Parathyroid adenoma (tissue), 2 donors: ENCODE measurements at regions not wholly inside any gene's neighbourhood (a gene's known extent, or its start where the extent isn't known, plus 50 kb on each side); places are given as distances from the start of the nearest gene placed in this dataset.

Experiments
- H2AFZ ChIP-seq: fragments of 300-600 bp; sonication (generic); one replicate; pipeline ENCODE4 v1.7.0; 2017; ENCODE audit warnings: antibody characterized with exemption, mild to moderate bottlenecking
- H3K27ac ChIP-seq: fragments of 300-600 bp; sonication (generic); one replicate; pipeline ENCODE4 v1.7.0; 2017
- H3K27me3 ChIP-seq: fragments of 300-600 bp; sonication (generic); one replicate; pipeline ENCODE4 v1.7.0; 2017; ENCODE audit warnings: low read length; ENCODE audit not compliant: control insufficient read depth, insufficient read depth
- H3K36me3 ChIP-seq: fragments of 300-600 bp; sonication (generic); one replicate; pipeline ENCODE4 v1.7.0; 2017; ENCODE audit warnings: low read length; ENCODE audit not compliant: control insufficient read depth, insufficient read depth
- H3K4me1 ChIP-seq: fragments of 300-600 bp; sonication (generic); one replicate; pipeline ENCODE4 v1.7.0; 2017; ENCODE audit warnings: control low read depth
- H3K4me2 ChIP-seq: fragments of 300-600 bp; sonication (generic); one replicate; pipeline ENCODE4 v1.7.0; 2017; ENCODE audit warnings: low read length
- H3K4me3 ChIP-seq: fragments of 300-600 bp; sonication (generic); one replicate; pipeline ENCODE4 v1.7.0; 2017; ENCODE audit warnings: low read depth, low read length
- H3K79me2 ChIP-seq: fragments of 300-600 bp; sonication (generic); one replicate; pipeline ENCODE4 v1.7.0; 2017; ENCODE audit warnings: control low read depth
- H3K9ac ChIP-seq: fragments of 300-600 bp; sonication (generic); one replicate; pipeline ENCODE4 v1.7.0; 2017; ENCODE audit warnings: mild to moderate bottlenecking
- H3K9me3 ChIP-seq: fragments of 300-600 bp; sonication (generic); one replicate; pipeline ENCODE4 v1.7.0; 2017; ENCODE audit warnings: low read length; ENCODE audit not compliant: control insufficient read depth
- TF ChIP-seq, protein P1 (sequence below): fragments of 300-600 bp; sonication (generic); IDR thresholded peaks from one replicate; pipeline ENCODE4 v1.7.0; 2017; ENCODE audit warnings: antibody characterized with exemption, mild to moderate bottlenecking
- donor health status: primary hyperparathyroidism.

DNA sequence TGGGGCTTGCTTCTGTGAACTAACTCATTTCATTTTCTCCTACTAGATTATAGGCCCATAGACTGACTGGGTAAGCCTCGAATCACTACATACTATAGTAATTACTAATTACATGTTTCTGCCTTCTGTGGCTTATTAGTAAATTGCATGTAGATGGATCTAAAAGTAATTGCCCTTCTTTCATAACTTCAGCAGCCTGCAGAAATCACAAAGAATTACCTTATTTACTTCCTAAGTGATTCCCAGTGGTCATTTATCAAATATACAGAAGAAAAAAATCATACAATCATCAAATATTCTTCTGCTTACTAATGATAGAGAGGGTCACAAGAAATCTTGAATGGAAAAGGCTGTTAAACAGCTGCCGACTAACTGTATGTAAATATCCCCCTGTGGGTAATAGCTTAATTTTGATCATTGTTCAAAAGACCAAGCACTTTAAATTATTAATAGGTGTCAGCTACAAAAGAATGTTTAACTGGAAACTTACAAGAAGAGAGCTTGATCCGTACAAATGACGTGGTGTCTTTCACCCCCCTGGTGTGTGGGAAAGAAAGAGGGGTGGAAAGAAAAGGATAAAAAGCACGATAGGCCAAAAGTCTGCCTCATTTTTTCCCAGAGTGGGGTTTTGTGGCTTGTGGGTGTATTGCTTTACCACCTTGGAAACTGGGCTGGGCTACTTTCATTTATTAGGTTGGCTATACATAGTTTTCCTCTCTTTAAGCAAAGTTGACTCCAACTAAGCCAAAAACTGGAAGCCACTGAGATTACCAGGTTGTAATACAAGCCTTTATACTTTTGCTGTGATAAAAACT is 361.8 kb upstream of the ZMIZ1 start:
- Histone ChIP-seq H3K27ac (no peak overlapping the region), H3K9me3 (no peaks in the 10 kb centered on the region), H3K9ac (no peak overlapping the region), H3K4me2 (no peak overlapping the region), H3K79me2 (no peaks in the 10 kb centered on the region), H2AFZ (no peak overlapping the region), H3K27me3 (no peaks in the 10 kb centered on the region), H3K4me1 (no peaks in the 10 kb centered on the region), H3K36me3 (no peaks in the 10 kb centered on the region), H3K4me3 (no peak overlapping the region)
- TF ChIP-seq, protein P1, sequence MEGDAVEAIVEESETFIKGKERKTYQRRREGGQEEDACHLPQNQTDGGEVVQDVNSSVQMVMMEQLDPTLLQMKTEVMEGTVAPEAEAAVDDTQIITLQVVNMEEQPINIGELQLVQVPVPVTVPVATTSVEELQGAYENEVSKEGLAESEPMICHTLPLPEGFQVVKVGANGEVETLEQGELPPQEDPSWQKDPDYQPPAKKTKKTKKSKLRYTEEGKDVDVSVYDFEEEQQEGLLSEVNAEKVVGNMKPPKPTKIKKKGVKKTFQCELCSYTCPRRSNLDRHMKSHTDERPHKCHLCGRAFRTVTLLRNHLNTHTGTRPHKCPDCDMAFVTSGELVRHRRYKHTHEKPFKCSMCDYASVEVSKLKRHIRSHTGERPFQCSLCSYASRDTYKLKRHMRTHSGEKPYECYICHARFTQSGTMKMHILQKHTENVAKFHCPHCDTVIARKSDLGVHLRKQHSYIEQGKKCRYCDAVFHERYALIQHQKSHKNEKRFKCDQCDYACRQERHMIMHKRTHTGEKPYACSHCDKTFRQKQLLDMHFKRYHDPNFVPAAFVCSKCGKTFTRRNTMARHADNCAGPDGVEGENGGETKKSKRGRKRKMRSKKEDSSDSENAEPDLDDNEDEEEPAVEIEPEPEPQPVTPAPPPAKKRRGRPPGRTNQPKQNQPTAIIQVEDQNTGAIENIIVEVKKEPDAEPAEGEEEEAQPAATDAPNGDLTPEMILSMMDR = no peak

DNA sequence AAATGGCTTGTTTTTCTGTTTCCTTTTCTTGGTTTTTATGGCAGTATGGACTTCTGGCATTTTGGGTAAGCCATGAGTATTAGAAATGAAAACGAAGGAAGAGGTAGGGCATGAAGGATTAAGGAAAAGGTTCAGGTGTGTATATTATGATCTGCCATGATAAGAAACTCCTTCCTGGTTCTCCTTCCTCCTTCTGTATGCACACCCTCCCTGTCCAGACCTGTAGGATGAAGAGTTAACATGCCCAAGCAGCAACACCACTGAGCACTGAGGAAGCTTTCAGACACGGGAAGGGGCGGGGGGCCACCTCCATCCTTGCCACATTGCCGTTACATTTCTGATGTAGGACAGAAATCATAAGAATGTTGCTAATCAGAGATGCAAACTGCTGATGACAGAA is 361.0 kb upstream of the ZMIZ1 start:
- Histone ChIP-seq H3K9ac (no peak overlapping the region), H3K4me3 (no peak overlapping the region), H3K27me3 (no peaks in the 10 kb centered on the region), H3K79me2 (no peaks in the 10 kb centered on the region), H3K4me1 (no peaks in the 10 kb centered on the region), H3K36me3 (no peaks in the 10 kb centered on the region), H2AFZ (no peak overlapping the region), H3K27ac (no peak overlapping the region), H3K9me3 (no peaks in the 10 kb centered on the region), H3K4me2 (no peak overlapping the region)
- TF ChIP-seq, protein P1 = no peak

GRCh38 chr10:78712147-78712546 is 356.6 kb upstream of the ZMIZ1 start:
- Histone ChIP-seq H2AFZ (no peak overlapping the region), H3K9ac (no peak overlapping the region), H3K4me2 (no peak overlapping the region), H3K36me3 (no peaks in the 10 kb centered on the region), H3K27ac (no peak overlapping the region), H3K27me3 (no peaks in the 10 kb centered on the region), H3K4me1 (no peaks in the 10 kb centered on the region), H3K4me3 (no peak overlapping the region), H3K79me2 (no peaks in the 10 kb centered on the region), H3K9me3 (no peaks in the 10 kb centered on the region)
- TF ChIP-seq, protein P1 = no peak

DNA sequence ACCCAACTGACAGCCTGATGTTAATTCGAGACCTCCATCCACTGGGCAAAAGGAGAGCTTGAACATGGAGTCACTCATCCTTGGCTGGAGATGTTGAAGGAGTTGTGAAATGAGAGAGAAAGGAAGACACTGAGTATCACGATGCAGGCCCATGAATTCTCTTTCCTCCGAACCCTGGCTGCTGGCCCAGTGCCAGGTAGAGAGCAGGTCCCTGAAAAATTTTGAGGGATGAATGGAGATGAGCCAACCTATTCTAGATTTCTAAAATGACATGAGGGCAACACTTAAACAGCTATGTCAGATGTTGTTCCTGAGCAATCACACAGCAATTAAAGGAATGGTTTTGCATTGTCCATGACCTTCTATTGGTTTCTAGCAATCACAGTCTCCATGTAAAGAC is 355.1 kb upstream of the ZMIZ1 start:
- no peak overlapping the region for H3K27ac ChIP-seq
- TF ChIP-seq, protein P1 = no peak
- H3K4me1 ChIP-seq = no peaks in the 10 kb centered on the region
- H2AFZ ChIP-seq = no peak overlapping the region
- H3K4me3 ChIP-seq = no peak overlapping the region
- H3K27me3 ChIP-seq = no peaks in the 10 kb centered on the region
- no peaks in the 10 kb centered on the region for H3K36me3 ChIP-seq
- no peaks in the 10 kb centered on the region for H3K79me2 ChIP-seq
- no peak overlapping the region for H3K4me2 ChIP-seq
- no peak overlapping the region for H3K9ac ChIP-seq
- no peaks in the 10 kb centered on the region for H3K9me3 ChIP-seq

DNA sequence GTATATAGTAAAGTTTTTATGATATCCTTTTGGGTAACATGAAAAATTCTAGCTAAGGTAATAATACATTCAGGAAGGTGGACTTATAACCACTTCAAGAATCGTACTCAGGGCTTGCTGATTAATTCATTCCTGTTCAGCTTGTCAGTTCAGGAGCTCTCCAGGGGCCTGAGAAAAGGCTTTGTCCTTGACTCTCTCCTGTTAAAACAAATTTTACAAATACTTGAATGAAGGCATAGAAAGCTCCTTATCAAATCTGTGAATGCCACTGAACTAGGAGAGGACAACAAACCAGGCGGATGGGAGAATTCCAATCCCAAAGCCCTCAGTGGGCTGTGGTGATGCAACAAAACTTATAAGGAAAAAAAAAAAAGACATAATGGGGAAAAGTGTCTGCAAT is 354.5 kb upstream of the ZMIZ1 start:
- H3K9ac ChIP-seq = no peak overlapping the region
- no peak overlapping the region for H3K27ac ChIP-seq
- no peak overlapping the region for H3K4me2 ChIP-seq
- H3K4me3 ChIP-seq = no peak overlapping the region
- H3K27me3 ChIP-seq = no peaks in the 10 kb centered on the region
- H2AFZ ChIP-seq = no peak overlapping the region
- H3K79me2 ChIP-seq = no peaks in the 10 kb centered on the region
- no peaks in the 10 kb centered on the region for H3K9me3 ChIP-seq
- no peaks in the 10 kb centered on the region for H3K4me1 ChIP-seq
- TF ChIP-seq, protein P1 = no peak
- H3K36me3 ChIP-seq = no peaks in the 10 kb centered on the region
